ENCODE measurements at regions not wholly inside any gene's neighbourhood (a gene's known extent, or its start where the extent isn't known, plus 50 kb on each side); places are given as distances from the start of the nearest gene placed in this dataset.

- Histone ChIP-seq H3K4me3 (ENCODE audit: low read depth, low read length) (no peak overlapping the region), H3K9me3 (no peaks in the 10 kb centered on the region), H3K4me1 (no peaks in the 10 kb centered on the region), H3K27me3 (no peaks in the 10 kb centered on the region; the same call in 1 of the 2 replicates), H3K36me3 (no peaks in the 10 kb centered on the region)
- TF ChIP-seq CTCF (IDR thresholded peaks at IDR 0.05; ENCODE audit: low read depth, low read length): no peak
- no peak for DNase-seq
Measured at GRCh38 chr2:34371711-34372110, 772.6 kb upstream of the FAM98A start.

GRCh38 chr2:34368304-34368703, 769.2 kb upstream of the FAM98A start:
- Histone ChIP-seq H3K9me3 (no peaks in the 10 kb centered on the region), H3K4me3 (ENCODE audit: low read depth, low read length) (no peak overlapping the region), H3K36me3 (no peaks in the 10 kb centered on the region), H3K4me1 (no peaks in the 10 kb centered on the region), H3K27me3 (no peaks in the 10 kb centered on the region; the same call in none of the 2 replicates)
- TF ChIP-seq CTCF (IDR thresholded peaks at IDR 0.05; ENCODE audit: low read depth, low read length): no peak
- DNase-seq: no peak

GRCh38 chr2:34365932-34366331, 766.8 kb upstream of the FAM98A start:
- Histone ChIP-seq H3K4me3 (ENCODE audit: low read depth, low read length) (no peak overlapping the region), H3K9me3 (no peaks in the 10 kb centered on the region), H3K36me3 (no peaks in the 10 kb centered on the region), H3K4me1 (no peaks in the 10 kb centered on the region), H3K27me3 (no peaks in the 10 kb centered on the region; the same call in none of the 2 replicates)
- TF ChIP-seq CTCF (IDR thresholded peaks at IDR 0.05; ENCODE audit: low read depth, low read length): 0 out of 2 replicates have a peak, but pooled peaks have one; percentile 8
- no peak for DNase-seq

- H3K27me3 ChIP-seq: no peaks in the 10 kb centered on the region; the same call in none of the 2 replicates
- TF ChIP-seq CTCF (IDR thresholded peaks at IDR 0.05; ENCODE audit: low read depth, low read length): no peak
- no peaks in the 10 kb centered on the region for H3K9me3 ChIP-seq
- no peaks in the 10 kb centered on the region for H3K4me1 ChIP-seq
- no peak overlapping the region for H3K4me3 ChIP-seq (ENCODE audit: low read depth, low read length)
- DNase-seq: no peak
- H3K36me3 ChIP-seq: no peaks in the 10 kb centered on the region
Measured at GRCh38 chr2:34365512-34365911, 766.4 kb upstream of the FAM98A start.

GRCh38 chr2:34353509-34354113, 754.5 kb upstream of the FAM98A start:
- TF ChIP-seq CTCF (IDR thresholded peaks at IDR 0.05; ENCODE audit: low read depth, low read length): no peak
- Histone ChIP-seq H3K36me3 (no peaks in the 10 kb centered on the region), H3K27me3 (no peaks in the 10 kb centered on the region; the same call in 1 of the 2 replicates), H3K4me3 (ENCODE audit: low read depth, low read length) (no peak overlapping the region), H3K9me3 (no peaks in the 10 kb centered on the region), H3K4me1 (no peaks in the 10 kb centered on the region)
- no peak for DNase-seq

GRCh38 chr2:34349527-34349926, 750.4 kb upstream of the FAM98A start:
- no peak for TF ChIP-seq CTCF (IDR thresholded peaks at IDR 0.05; ENCODE audit: low read depth, low read length)
- no peaks in the 10 kb centered on the region; the same call in 1 of the 2 replicates for H3K9me3 ChIP-seq
- H3K4me3 ChIP-seq (ENCODE audit: low read depth, low read length): no peak overlapping the region
- H3K4me1 ChIP-seq: no peaks in the 10 kb centered on the region
- no peaks in the 10 kb centered on the region for H3K36me3 ChIP-seq
- H3K27me3 ChIP-seq: no peaks in the 10 kb centered on the region; the same call in 1 of the 2 replicates
- no peak for DNase-seq
